CD4-positive, alpha-beta T cell (primary cell): ENCODE measurements at regions not wholly inside any gene's neighbourhood (a gene's known extent, or its start where the extent isn't known, plus 50 kb on each side); places are given as distances from the start of the nearest gene placed in this dataset.

ENCODE experiments used
- ATAC-seq: fragments of 200-7000 bp; cut with Tn5 transposase; one replicate; pipeline ENCODE4 v1.10.0; 2022; ENCODE audit warnings: mild to moderate bottlenecking; ENCODE audit not compliant: poor library complexity
- CTCF ChIA-PET: fragments of 350-600 bp; sonication (Branson Sonifier 250); formaldehyde crosslinking; loops from one replicate; lab custom pipeline; 2021; ENCODE audit warnings: antibody characterized with exemption, inconsistent platforms; lab: Charles Lee
- POLR2A ChIA-PET: fragments of 350-600 bp; sonication (Branson Sonifier 250); formaldehyde crosslinking; loops from one replicate; lab custom pipeline; 2021; ENCODE audit warnings: antibody characterized with exemption, inconsistent platforms; lab: Charles Lee
- DNase-seq, 14 experiments: peaks; one replicate each; pipeline ENCODE4 v3.0.0-alpha.2; 2013 to 2020; ENCODE audit warnings: mixed read lengths in 2 of 14
- H3K27ac ChIP-seq, 2 donors: one replicate each; pipeline versions ENCODE4 v1.5.1 to v1.7.0; 2013; ENCODE audit warnings: low read length in 2 of 2, low read depth in 1 of 2, mild to moderate bottlenecking in 1 of 2
- H3K27me3 ChIP-seq, 2 experiments: 1 replicate in 1 of 2; 2 replicates in 1 of 2; pipeline versions ENCODE4 v1.6.1 to v1.7.0; 2013; ENCODE audit warnings: low read length in 2 of 2, control low read depth in 1 of 2, mild to moderate bottlenecking in 1 of 2, moderate library complexity in 1 of 2; ENCODE audit not compliant: insufficient read depth in 2 of 2, control insufficient read depth in 1 of 2
- H3K36me3 ChIP-seq: one replicate; pipeline ENCODE4 v1.6.1; 2013; ENCODE audit warnings: low read length, control low read depth; ENCODE audit not compliant: insufficient read depth
- H3K4me1 ChIP-seq: one replicate; pipeline ENCODE4 v1.6.1; 2013; ENCODE audit warnings: low read length, control low read depth; ENCODE audit not compliant: insufficient read depth
- H3K4me3 ChIP-seq: one replicate; pipeline ENCODE4 v1.5.1; 2013; ENCODE audit warnings: mild to moderate bottlenecking, low read length, moderate library complexity
- H3K9me3 ChIP-seq, 2 experiments: 1 replicate in 1 of 2; 2 replicates in 1 of 2; pipeline versions ENCODE4 v1.6.1 to v1.7.0; 2013; ENCODE audit warnings: low read length in 2 of 2, mild to moderate bottlenecking in 2 of 2, control low read depth in 1 of 2, moderate library complexity in 1 of 2; ENCODE audit not compliant: control insufficient read depth in 1 of 2, insufficient read depth in 1 of 2
- H3K27ac Mint-ChIP-seq: one replicate; pipeline ENCODE4 v1.8.0; 2020; ENCODE audit warnings: mixed read lengths
- H3K27me3 Mint-ChIP-seq: one replicate; pipeline ENCODE4 v1.8.0; 2021; ENCODE audit warnings: mixed read lengths
- H3K36me3 Mint-ChIP-seq: one replicate; pipeline ENCODE4 v1.8.0; 2021; ENCODE audit warnings: low read depth, mixed read lengths
- H3K4me1 Mint-ChIP-seq: one replicate; pipeline ENCODE4 v1.8.0; 2021; ENCODE audit warnings: low read depth, mixed read lengths
- H3K4me3 Mint-ChIP-seq: one replicate; pipeline ENCODE4 v1.8.0; 2020; ENCODE audit warnings: mild to moderate bottlenecking, mixed read lengths
- H3K9me3 Mint-ChIP-seq: one replicate; pipeline ENCODE4 v1.8.0; 2020; ENCODE audit warnings: mixed read lengths
- intact Hi-C, 2 experiments: fragments of 100-400 bp; cut with DNase I in 1 of 2; cut with micrococcal nuclease in 1 of 2; formaldehyde crosslinking; loops; one replicate each; pipeline versions ENCODE4 v1.15.1 to v1.9.0; 2023 to 2025; cut with DNase I, micrococcal nuclease
- TF ChIP-seq, protein P1 (sequence below): fragments of 200-600 bp; IDR thresholded peaks from one replicate; pipeline ENCODE4 v1.8.0; 2022; ENCODE audit warnings: antibody characterized with exemption, mild to moderate bottlenecking

DNA sequence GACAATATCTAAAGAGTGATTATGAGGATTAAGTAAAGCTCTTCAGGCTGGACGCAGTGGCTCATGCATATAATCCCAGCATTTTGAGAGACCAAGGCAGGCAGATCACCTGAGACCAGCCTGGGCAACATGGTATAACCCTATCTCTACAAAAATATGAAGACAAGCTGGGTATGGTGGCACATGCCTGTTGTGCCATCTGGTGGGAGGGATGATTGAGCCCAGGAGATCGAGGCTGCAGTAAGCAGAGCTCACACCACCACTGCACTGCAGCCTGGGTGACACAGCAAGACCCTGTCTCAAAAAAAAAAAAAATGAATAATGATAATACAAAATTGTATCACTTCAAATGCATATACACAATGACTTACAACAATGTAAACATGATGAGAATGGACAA is 195.6 kb upstream of the AUTS2 start:
- ChIA-PET CTCF (no interaction called here), POLR2A (no interaction called here)
- Mint-ChIP-seq H3K27ac (no peak overlapping the region), H3K4me3 (no peak overlapping the region), H3K27me3 (no peaks in the 10 kb centered on the region), H3K4me1 (no peaks in the 10 kb centered on the region), H3K36me3 (no peaks in the 10 kb centered on the region), H3K9me3 (no peaks in the 10 kb centered on the region)
- no peak overlapping the region for H3K4me3 ChIP-seq
- H3K27ac ChIP-seq = no peak overlapping the region
- intact Hi-C loops = no loop called here
- no peaks in the 10 kb centered on the region for H3K36me3 ChIP-seq
- H3K9me3 ChIP-seq = peaks cover 0 to 7% of the 10 kb centered on the region in 2 experiments
- no peaks in the 10 kb centered on the region for H3K4me1 ChIP-seq
- no peak for ATAC-seq
- no peak for DNase-seq
- no peaks in the 10 kb centered on the region for H3K27me3 ChIP-seq
- TF ChIP-seq, protein P1, sequence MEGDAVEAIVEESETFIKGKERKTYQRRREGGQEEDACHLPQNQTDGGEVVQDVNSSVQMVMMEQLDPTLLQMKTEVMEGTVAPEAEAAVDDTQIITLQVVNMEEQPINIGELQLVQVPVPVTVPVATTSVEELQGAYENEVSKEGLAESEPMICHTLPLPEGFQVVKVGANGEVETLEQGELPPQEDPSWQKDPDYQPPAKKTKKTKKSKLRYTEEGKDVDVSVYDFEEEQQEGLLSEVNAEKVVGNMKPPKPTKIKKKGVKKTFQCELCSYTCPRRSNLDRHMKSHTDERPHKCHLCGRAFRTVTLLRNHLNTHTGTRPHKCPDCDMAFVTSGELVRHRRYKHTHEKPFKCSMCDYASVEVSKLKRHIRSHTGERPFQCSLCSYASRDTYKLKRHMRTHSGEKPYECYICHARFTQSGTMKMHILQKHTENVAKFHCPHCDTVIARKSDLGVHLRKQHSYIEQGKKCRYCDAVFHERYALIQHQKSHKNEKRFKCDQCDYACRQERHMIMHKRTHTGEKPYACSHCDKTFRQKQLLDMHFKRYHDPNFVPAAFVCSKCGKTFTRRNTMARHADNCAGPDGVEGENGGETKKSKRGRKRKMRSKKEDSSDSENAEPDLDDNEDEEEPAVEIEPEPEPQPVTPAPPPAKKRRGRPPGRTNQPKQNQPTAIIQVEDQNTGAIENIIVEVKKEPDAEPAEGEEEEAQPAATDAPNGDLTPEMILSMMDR = no peak

DNA sequence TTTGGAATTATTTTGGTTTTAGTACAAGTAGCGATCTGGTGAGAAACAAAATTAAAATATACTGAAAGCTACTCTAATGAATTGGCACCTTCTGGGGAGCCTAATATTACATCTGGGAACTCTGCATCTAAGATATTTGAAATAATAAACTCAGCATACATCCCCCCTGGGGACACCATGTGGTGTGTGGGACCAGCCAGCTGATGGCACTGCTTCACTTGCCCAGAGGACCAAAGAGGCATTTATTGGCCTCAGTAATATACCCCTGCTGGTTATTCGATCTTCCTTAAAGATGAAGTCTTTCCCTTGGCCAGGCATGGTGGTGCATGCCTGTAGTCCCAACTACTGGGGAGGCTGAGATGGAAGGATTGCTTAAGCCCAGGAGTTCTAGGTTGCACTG is 195.1 kb upstream of the AUTS2 start:
- intact Hi-C loops = no loop called here
- POLR2A ChIA-PET = no interaction called here
- Mint-ChIP-seq H3K4me3 (no peak overlapping the region), H3K27me3 (no peaks in the 10 kb centered on the region), H3K9me3 (no peaks in the 10 kb centered on the region), H3K4me1 (no peaks in the 10 kb centered on the region), H3K36me3 (no peaks in the 10 kb centered on the region), H3K27ac (no peak overlapping the region)
- CTCF ChIA-PET = interaction anchor here (0.6 kb wide), 1 partner anchor 413 kb away, joined by 3 read pairs; no protein-coding TSS in a partner anchor
- no peaks in the 10 kb centered on the region for H3K27me3 ChIP-seq
- TF ChIP-seq, protein P1 = no peak
- H3K9me3 ChIP-seq = peaks cover 0 to 7% of the 10 kb centered on the region in 2 experiments
- DNase-seq = no peak
- ATAC-seq = no peak
- no peak overlapping the region for H3K4me3 ChIP-seq
- H3K36me3 ChIP-seq = no peaks in the 10 kb centered on the region
- H3K4me1 ChIP-seq = no peaks in the 10 kb centered on the region
- no peak overlapping the region for H3K27ac ChIP-seq

DNA sequence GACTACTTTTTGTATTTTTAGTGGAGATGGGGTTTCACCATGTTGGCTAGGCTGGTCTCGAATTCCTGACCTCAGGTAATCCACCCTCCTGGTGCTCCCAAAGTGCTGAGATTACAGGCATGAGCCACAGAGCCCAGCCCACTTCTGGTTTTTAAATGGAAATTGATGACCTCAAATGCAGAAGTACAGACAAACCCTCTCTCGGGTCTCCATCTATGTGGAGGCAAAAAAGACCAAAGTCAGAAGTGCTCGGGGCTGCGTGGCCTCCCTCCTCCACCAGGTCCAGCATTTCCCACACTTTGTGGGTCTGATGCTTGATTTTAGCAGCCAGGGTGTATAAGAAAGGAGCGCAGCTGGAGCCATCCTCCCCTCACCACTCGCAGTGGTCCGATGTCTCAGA is 187.3 kb upstream of the AUTS2 start:
- no peak overlapping the region for H3K27ac ChIP-seq
- CTCF ChIA-PET = no interaction called here
- no peaks in the 10 kb centered on the region for H3K36me3 ChIP-seq
- no peak overlapping the region for H3K4me3 ChIP-seq
- intact Hi-C loops = no loop called here
- no peaks in the 10 kb centered on the region for H3K27me3 Mint-ChIP-seq
- H3K4me3 Mint-ChIP-seq = no peak overlapping the region
- no peak for DNase-seq
- TF ChIP-seq, protein P1 = no peak
- H3K4me1 ChIP-seq = no peaks in the 10 kb centered on the region
- peaks cover 6% of the 10 kb centered on the region for H3K9me3 Mint-ChIP-seq
- H3K27me3 ChIP-seq = no peaks in the 10 kb centered on the region
- POLR2A ChIA-PET = no interaction called here
- H3K36me3 Mint-ChIP-seq = no peaks in the 10 kb centered on the region
- H3K9me3 ChIP-seq = peaks cover under 1 to 3% of the 10 kb centered on the region in 2 experiments
- no peak for ATAC-seq
- H3K4me1 Mint-ChIP-seq = peaks cover 4% of the 10 kb centered on the region
- H3K27ac Mint-ChIP-seq = no peak overlapping the region
